Left lobe of liver (tissue), 2 donors: ENCODE measurements at regions not wholly inside any gene's neighbourhood (a gene's known extent, or its start where the extent isn't known, plus 50 kb on each side); places are given as distances from the start of the nearest gene placed in this dataset.

Experiments
- ATAC-seq: fragments of 200-7000 bp; cut with Tn5 transposase; one replicate; pipeline ENCODE4 v1.9.1; 2020; ENCODE audit warnings: mild to moderate bottlenecking, moderate library complexity
- DNase-seq: peaks from one replicate; pipeline ENCODE4 v3.0.0-alpha.2; 2020; ENCODE audit warnings: low spot score
- donor health status: DM: no; HTN: no; CAD: no; lungs with moderate emphysema.
- donor health status: DM: no; HTN: yes; CAD: no.

DNA sequence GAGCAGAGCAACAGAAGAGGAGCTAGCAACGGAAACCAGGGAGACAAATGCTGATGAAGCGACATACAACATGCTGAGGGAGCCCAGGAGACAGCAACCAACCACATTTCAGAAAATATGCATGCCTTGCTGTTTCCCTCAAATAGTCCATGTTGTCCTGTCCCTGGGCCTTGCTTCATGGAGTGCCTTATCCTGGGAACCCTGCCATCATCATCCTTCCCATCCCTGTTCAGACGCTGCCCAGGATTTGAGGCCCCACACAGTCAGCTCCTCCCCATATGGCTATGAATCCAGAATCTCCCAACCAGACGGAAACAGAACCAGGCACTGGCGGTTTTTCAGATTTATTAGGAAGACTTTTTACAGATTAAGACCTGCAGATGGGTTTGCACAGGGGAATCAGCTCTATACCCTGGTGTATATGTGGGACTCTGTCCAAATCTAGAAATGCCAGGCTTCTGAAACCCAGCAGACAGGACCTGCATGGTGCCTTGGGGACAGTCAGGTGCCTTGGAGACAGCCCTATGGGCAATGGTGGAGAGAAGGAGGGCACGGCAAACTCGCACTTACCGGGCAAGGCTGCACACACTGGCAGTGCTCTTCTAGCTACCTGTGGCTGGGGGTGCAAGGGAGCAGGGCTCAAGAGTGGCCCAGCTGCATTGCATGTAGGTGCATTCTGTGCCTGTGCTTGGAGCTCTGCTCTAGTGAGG is 199.7 kb upstream of the MAMLD1 start:
- no peak for DNase-seq
- no peak for ATAC-seq

DNA sequence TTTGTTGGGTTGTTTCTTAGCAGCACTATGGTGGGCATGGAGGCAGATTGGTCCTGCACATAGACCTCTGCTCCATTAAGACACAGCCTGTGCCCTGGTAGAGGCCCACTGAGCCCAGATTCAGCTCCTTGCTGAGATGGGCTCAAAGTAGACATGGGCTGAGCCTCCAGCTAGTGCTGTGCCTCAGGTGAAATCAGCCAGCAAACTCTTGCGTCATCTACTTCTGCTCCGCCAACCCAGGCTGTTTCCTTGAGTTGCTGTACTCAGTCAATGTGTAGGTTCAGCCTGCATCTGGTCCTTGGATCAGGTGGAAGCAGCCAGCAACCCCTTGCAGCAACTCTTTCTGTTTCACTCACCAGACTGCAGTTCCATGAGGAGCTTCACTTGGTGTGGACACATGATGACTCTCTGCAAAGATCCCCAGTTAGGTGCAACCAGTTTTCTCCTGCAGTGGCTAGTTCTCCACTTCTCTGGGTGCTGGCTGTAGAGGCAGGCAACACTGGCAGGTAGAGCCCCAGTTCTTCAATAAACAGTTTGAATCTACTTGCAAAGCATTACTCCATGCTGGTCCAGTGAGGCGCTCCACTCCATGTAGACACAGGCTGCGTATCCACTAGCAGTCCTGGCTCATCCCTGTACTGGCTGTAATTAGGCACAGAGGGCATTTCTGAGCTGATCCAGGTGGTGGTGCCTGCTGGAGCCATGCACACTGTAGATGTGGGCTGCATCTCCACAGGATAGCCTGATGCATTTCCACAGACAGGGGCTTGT is 199.0 kb upstream of the MAMLD1 start:
- DNase-seq (no peak), ATAC-seq (no peak)

GRCh38 chrX:150164971-150165600 is 198.0 kb upstream of the MAMLD1 start:
- ATAC-seq (no peak), DNase-seq (no peak)

GRCh38 chrX:150165776-150166610 is 197.1 kb upstream of the MAMLD1 start:
- DNase-seq (no peak), ATAC-seq (no peak)

DNA sequence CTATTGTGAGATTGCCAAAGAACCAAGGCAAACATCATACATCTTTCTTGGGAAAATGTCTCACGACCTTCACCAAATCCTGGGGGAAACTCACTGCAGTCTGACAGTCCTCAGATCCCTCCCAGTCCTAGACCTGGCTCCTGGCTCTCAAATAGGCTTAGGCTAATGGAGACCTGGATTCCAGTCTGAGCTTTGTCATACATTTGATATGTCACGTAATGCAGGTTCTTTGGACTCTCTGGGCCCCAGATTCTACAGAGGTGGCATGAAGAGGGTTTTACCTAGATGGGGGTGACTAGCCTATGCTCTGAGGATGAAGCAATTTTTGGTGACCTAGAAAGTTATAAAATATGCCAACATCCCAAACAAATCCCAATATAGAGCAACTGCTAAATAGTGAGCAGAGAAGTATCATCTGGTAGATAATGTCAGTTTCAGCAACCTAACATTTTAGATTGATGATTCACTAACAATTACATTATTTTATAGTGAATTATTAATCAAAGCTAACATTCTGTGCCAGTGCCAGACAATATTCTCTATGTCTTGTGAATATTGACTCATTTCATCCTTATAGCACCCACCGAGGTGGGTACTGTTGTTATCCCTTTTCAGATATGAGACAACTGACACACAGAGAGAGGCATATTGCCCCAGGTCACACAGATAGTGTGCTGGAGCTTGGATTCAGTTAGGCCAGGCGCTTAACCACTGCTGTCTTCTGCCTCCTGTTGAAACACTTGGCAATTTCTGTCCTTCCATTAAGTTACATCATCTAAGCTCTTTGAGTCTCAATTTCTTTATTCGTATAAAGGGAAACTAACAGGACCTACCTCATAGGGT is 195.4 kb upstream of the MAMLD1 start:
- DNase-seq (no peak), ATAC-seq (no peak)

GRCh38 chrX:150182161-150182560 is 181.0 kb upstream of the MAMLD1 start:
- DNase-seq, result no peak
- ATAC-seq, result no peak

- DNase-seq (no peak), ATAC-seq (no peak)
Measured at GRCh38 chrX:150184491-150184890, 178.6 kb upstream of the MAMLD1 start.

DNA sequence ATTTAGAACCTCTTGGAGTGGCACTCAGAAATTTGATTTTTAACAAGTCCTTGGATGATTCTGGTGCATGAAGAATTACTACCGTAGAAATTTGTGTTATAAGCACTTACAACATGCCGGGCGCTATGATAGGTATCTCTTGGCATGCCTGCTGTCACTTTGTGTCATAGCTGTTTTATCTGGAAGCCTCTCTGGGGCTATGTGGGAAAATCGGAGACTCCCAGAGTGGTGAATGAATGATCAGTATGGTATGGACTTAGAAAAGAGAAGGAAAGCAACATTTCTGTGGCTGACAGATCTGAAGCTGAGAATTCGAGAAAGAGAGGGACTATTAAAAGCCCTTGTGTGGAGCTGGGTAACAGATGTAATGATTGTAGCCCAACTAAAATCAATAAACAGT is 177.4 kb upstream of the MAMLD1 start:
- no peak for ATAC-seq
- DNase-seq, result no peak

DNA sequence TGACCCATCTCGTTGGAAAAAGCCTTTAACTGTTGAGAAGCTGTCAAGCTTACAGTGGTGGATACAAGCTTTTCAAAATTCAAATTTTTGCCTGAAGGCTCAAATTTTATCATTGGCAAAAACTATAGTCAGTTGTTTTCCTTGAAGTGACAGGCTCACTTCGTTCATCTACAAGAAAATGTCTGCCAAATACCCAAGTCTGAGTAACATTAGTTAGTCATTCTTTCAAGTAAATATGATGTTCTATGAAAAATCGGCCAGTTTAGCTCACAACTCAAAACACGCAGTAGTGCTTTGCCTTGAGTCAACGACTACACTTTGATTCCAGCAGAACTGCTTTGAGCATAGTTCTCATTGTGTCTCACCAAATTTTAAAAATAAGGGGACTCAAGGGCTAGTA is 170.3 kb upstream of the MAMLD1 start:
- no peak for DNase-seq
- ATAC-seq, result no peak

- ATAC-seq (no peak), DNase-seq (no peak)
Measured at GRCh38 chrX:150196285-150196684, 166.8 kb upstream of the MAMLD1 start.

GRCh38 chrX:150197388-150197787 is 165.7 kb upstream of the MAMLD1 start:
- DNase-seq (no peak), ATAC-seq (no peak)

GRCh38 chrX:150198776-150199175 is 164.3 kb upstream of the MAMLD1 start:
- DNase-seq, result no peak
- no peak for ATAC-seq

GRCh38 chrX:150199181-150199580 is 163.9 kb upstream of the MAMLD1 start:
- DNase-seq (no peak), ATAC-seq (no peak)

- ATAC-seq, result no peak
- no peak for DNase-seq
Measured at GRCh38 chrX:150199803-150200202, 163.3 kb upstream of the MAMLD1 start.

- DNase-seq (no peak), ATAC-seq (no peak)
Measured at GRCh38 chrX:150200361-150200760, 162.8 kb upstream of the MAMLD1 start.

- DNase-seq, result no peak
- no peak for ATAC-seq
Measured at GRCh38 chrX:150200820-150201287, 162.3 kb upstream of the MAMLD1 start.

GRCh38 chrX:150201391-150201790 is 161.7 kb upstream of the MAMLD1 start:
- DNase-seq, result no peak
- no peak for ATAC-seq

DNA sequence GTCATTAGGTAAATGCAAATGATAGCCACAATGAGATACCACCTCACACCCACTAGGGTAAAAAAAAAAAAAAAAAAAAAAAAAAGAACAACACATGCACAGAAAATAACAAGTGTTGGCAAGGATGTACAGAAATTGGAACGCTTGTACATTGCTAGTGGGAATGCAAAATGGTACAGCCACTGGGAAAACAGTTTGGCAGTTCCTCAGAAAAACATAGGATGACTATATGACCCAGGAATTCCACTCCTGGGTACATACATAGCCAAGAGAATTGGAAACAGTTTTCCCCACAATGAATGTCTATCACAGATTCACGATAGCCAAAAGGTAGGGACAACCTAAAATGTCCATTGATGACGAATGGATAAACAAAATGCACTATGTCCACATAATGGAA is 161.3 kb upstream of the MAMLD1 start:
- ATAC-seq (no peak), DNase-seq (no peak)

GRCh38 chrX:150202641-150203247 is 160.4 kb upstream of the MAMLD1 start:
- no peak for ATAC-seq

DNA sequence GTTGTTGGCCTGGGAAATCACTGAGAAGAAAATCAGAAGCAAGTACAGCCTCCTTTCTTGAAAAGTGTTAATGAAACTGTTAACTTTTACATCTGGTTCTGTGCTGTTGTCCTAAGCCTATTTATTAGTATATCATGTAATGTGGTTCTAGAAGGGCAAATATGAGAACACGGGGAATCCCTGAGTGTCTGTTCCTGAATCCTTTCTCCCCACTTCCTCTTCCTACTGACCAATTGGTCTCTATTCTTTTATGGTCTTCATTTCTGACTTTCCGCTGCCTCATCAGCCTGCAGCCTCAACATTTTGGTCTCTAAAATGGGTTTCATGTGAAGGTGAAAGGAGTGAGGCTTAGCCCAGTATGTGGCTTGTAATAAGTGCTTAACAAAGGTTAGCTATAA is 159.9 kb upstream of the MAMLD1 start:
- ATAC-seq (no peak), DNase-seq (no peak)

More at GRCh38 chrX:150202641-150203247, 160.4 kb upstream of the MAMLD1 start:
- no peak for DNase-seq
